KMS-11 (cell line): ENCODE measurements at regions not wholly inside any gene's neighbourhood (a gene's known extent, or its start where the extent isn't known, plus 50 kb on each side); places are given as distances from the start of the nearest gene placed in this dataset.

Experiments
- H2AFZ ChIP-seq: fragments of 200-600 bp; sonication (generic); 2 replicates; pipeline ENCODE4 v1.6.1; 2016; ENCODE audit warnings: antibody characterized with exemption, mixed run types, low read depth
- H3K27ac ChIP-seq: fragments of 200-600 bp; sonication (generic); 2 replicates; pipeline ENCODE4 v1.6.1; 2016; ENCODE audit warnings: mild to moderate bottlenecking, mixed run types
- H3K27me3 ChIP-seq: fragments of 200-600 bp; sonication (generic); 2 replicates; pipeline ENCODE4 v1.6.1; 2017; ENCODE audit warnings: mild to moderate bottlenecking, low read depth, mixed run types, moderate library complexity; ENCODE audit not compliant: insufficient read depth
- H3K36me3 ChIP-seq: fragments of 200-600 bp; sonication (generic); 2 replicates; pipeline ENCODE4 v1.6.1; 2017; ENCODE audit warnings: mild to moderate bottlenecking, mixed run types; ENCODE audit not compliant: insufficient read depth
- H3K4me1 ChIP-seq: fragments of 200-600 bp; sonication (generic); 2 replicates; pipeline ENCODE4 v1.6.1; 2016; ENCODE audit warnings: mild to moderate bottlenecking, low read depth, mixed run types; ENCODE audit not compliant: poor library complexity, severe bottlenecking
- H3K4me2 ChIP-seq: fragments of 200-600 bp; sonication (generic); 2 replicates; pipeline ENCODE4 v1.7.0; 2016; ENCODE audit warnings: mild to moderate bottlenecking, mixed run types
- H3K4me3 ChIP-seq: fragments of 200-600 bp; sonication (generic); IDR thresholded peaks from 2 replicates; pipeline ENCODE4 v1.6.1; 2017; ENCODE audit warnings: low read depth, low read length, mixed read lengths; ENCODE audit not compliant: insufficient read depth
- H3K79me2 ChIP-seq: fragments of 200-600 bp; sonication (generic); 2 replicates; pipeline ENCODE4 v1.6.1; 2016; ENCODE audit warnings: low read depth, mixed run types; ENCODE audit not compliant: insufficient read depth
- H3K9ac ChIP-seq: fragments of 200-600 bp; sonication (generic); 2 replicates; pipeline ENCODE4 v1.6.1; 2016; ENCODE audit warnings: mild to moderate bottlenecking, mixed run types
- H4K20me1 ChIP-seq: fragments of 200-600 bp; sonication (generic); 2 replicates; pipeline ENCODE4 v1.6.1; 2016; ENCODE audit warnings: mild to moderate bottlenecking, mixed run types; ENCODE audit not compliant: insufficient read depth
- CTCF ChIP-seq: fragments of 200-600 bp; sonication (generic); conservative IDR thresholded peaks from 2 replicates; pipeline ENCODE4 v1.6.1; 2017; ENCODE audit warnings: low read depth, mild to moderate bottlenecking, antibody characterized with exemption, low read length, moderate library complexity, mixed read lengths

DNA sequence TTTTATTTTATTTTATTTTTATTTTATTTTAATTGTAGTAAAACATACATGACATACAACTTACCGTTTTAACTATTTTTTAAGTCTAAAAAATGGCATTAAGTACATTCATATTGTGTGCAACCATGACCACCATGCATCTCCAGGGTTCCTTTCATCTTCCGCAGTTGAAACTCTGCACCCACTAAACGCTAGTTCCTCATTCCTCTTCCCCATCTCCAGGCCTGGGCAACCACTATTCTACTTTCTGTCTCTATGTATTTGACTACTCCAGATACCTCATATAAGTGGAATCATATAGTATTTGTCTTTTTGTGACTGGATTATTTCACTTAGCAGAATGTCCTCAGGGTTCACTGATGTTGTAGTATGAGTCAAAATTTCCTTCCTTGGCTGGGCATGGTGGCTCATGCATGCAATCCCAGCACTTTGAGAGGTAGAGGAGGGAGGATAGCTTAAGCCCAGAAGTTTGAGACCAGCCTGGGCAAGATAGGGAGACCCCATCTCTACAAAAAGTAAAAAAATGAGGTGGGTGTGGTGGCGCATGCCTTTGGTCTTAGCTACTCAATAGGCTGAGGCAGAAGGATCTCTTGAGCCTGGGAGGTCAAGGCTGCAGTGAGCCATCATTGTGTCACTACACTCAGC, 55.7 kb upstream of the ZNF507 start:
- Histone ChIP-seq H3K4me2 (no peak overlapping the region), H3K27me3 (no peaks in the 10 kb centered on the region)
- no peak for TF ChIP-seq CTCF

GRCh38 chr19:32291876-32292275, 53.5 kb upstream of the ZNF507 start:
- Histone ChIP-seq H2AFZ (no peak overlapping the region), H3K27ac (no peak overlapping the region), H3K79me2 (no peaks in the 10 kb centered on the region), H3K36me3 (no peaks in the 10 kb centered on the region), H3K9ac (no peak overlapping the region), H3K4me3 (no peak overlapping the region), H4K20me1 (no peaks in the 10 kb centered on the region), H3K4me2 (no peak overlapping the region), H3K27me3 (no peaks in the 10 kb centered on the region), H3K4me1 (no peaks in the 10 kb centered on the region)
- TF ChIP-seq CTCF, result no peak

More for the DNA sequence above, 55.7 kb upstream of the ZNF507 start:
- no peak overlapping the region for H3K27ac ChIP-seq
- no peaks in the 10 kb centered on the region for H3K79me2 ChIP-seq
- H3K4me1 ChIP-seq, result no peaks in the 10 kb centered on the region
- no peak overlapping the region for H2AFZ ChIP-seq
- H3K4me3 ChIP-seq, result no peak overlapping the region
- H3K36me3 ChIP-seq, result no peaks in the 10 kb centered on the region
- no peaks in the 10 kb centered on the region for H4K20me1 ChIP-seq
- no peak overlapping the region for H3K9ac ChIP-seq

DNA sequence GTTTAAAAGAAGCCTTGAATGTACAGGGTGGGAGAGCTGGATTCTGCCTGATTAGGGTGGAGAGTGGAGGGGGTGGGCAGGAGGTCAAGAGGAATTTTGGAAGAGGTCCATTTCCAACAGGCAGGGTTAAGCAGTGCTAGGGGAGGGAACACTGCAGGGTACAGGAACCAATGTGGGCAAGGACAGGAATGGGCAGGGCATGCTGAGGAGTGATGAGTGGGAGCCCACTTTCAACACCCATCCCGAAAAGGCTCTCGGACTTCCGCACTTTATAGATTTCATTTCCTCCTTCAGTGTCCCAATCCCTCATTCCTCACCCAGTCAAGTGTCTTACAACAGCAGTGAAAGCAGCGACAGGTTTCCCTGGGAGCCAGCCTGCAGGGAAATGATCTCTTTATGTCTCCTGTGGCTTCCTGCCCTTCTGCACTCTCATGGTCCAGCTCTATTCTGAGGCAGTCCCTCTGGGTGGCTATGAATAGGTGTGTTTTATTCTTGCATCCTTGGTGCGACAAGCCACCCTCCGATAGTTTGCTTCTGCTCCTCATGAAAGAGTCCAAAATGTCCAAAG, 50.5 kb upstream of the ZNF507 start:
- Histone ChIP-seq H4K20me1 (no peaks in the 10 kb centered on the region), H3K79me2 (no peaks in the 10 kb centered on the region), H3K27ac (no peak overlapping the region), H3K4me1 (no peaks in the 10 kb centered on the region), H3K27me3 (no peaks in the 10 kb centered on the region), H2AFZ (no peak overlapping the region), H3K9ac (no peak overlapping the region), H3K36me3 (no peaks in the 10 kb centered on the region), H3K4me3 (no peak overlapping the region), H3K4me2 (no peak overlapping the region)
- TF ChIP-seq CTCF, result no peak
